Transverse colon (tissue), 4 donors: ENCODE measurements at regions not wholly inside any gene's neighbourhood (a gene's known extent, or its start where the extent isn't known, plus 50 kb on each side); places are given as distances from the start of the nearest gene placed in this dataset.

Experiments
- DNase-seq: peaks from one replicate; pipeline ENCODE4 v3.0.0-alpha.2; 2019
- H3K27ac ChIP-seq, 4 donors: fragments of 200-600 bp; sonication (generic); 2 replicates each; pipeline ENCODE4 v1.5.1; 2016 to 2018; ENCODE audit warnings: inconsistent platforms in 4 of 4
- H3K27me3 ChIP-seq: fragments of 200-600 bp; sonication (generic); 2 replicates; pipeline ENCODE4 v1.5.1; 2017; ENCODE audit warnings: inconsistent platforms
- H3K36me3 ChIP-seq, 4 donors: fragments of 200-600 bp; sonication (generic); 2 replicates each; pipeline ENCODE4 v1.5.1; 2017 to 2019; ENCODE audit warnings: inconsistent platforms in 4 of 4
- H3K4me1 ChIP-seq, 4 donors: fragments of 200-600 bp; sonication (generic); 2 replicates each; pipeline ENCODE4 v1.5.1; 2017 to 2020; ENCODE audit warnings: inconsistent platforms in 4 of 4
- H3K4me3 ChIP-seq, 4 donors: fragments of 200-600 bp; sonication (generic); 1 replicate in 1 of 4; 2 replicates in 3 of 4; pipeline versions ENCODE4 v1.5.1 to v1.6.1; 2017 to 2019; ENCODE audit warnings: inconsistent platforms in 4 of 4
- H3K9me3 ChIP-seq, 2 donors: fragments of 200-600 bp; sonication (generic); 2 replicates each; pipeline ENCODE4 v1.5.1; 2017 to 2019; ENCODE audit warnings: inconsistent platforms in 2 of 2
- CTCF ChIP-seq, 5 experiments: fragments of 200-600 bp in 3 of 5; fragments of 450-650 bp in 2 of 5; sonication (generic) in 3 of 5; IDR thresholded peaks; 1 replicate in 2 of 5; 2 replicates in 3 of 5; pipeline ENCODE4 v1.5.1; 2016 to 2017; ENCODE audit warnings: antibody characterized with exemption in 5 of 5, inconsistent platforms in 3 of 5, mild to moderate bottlenecking in 2 of 5, moderate library complexity in 1 of 5
- EP300 ChIP-seq: sonication (generic); formaldehyde crosslinking; IDR thresholded peaks from one replicate; pipeline ENCODE4 v1.6.1; 2017; ENCODE audit warnings: antibody characterized with exemption, low read depth
- POLR2A ChIP-seq: fragments of 450-650 bp; IDR thresholded peaks from one replicate; pipeline ENCODE4 v1.6.1; 2016; ENCODE audit warnings: antibody characterized with exemption, mild to moderate bottlenecking, moderate library complexity
- POLR2AphosphoS5 ChIP-seq, 3 donors: sonication (generic); formaldehyde crosslinking; IDR thresholded peaks; one replicate each; pipeline ENCODE4 v1.6.1; 2016; ENCODE audit warnings: antibody characterized with exemption in 3 of 3
- WGBS, 2 donors: methylation state at CpG; one replicate each; pipeline ENCODE4 v1.1.5; 2018; ENCODE audit warnings: low coverage in 1 of 2; 5-methylcytosine and 5-hydroxymethylcytosine counted together
- in situ Hi-C, 4 donors: fragments of 200-750 bp; cut with MboI; loops; one replicate each; pipeline versions ENCODE4 v1.15.0 to v1.15.1; 2017; ENCODE audit warnings: low sequenced_read_pairs in 3 of 4, low pct_ligation_motif_present in 1 of 4, low pct_unique_long_range_greater_than_20kb in 1 of 4
- intact Hi-C: fragments of 100-400 bp; cut with DNase I; formaldehyde crosslinking; loops from one replicate; pipeline ENCODE4 v1.15.1; 2023; ENCODE audit warnings: low total_unique reads

GRCh38 chr3:177642042-177642803, 444.9 kb upstream of the TBL1XR1 start:
- no peaks in the 10 kb centered on the region for H3K27me3 ChIP-seq
- no peaks in the 10 kb centered on the region for H3K4me1 ChIP-seq
- no peaks in the 10 kb centered on the region for H3K36me3 ChIP-seq
- H3K9me3 ChIP-seq = no peaks in the 10 kb centered on the region
- in situ Hi-C loops (no loop called here), intact Hi-C loops (no loop called here)
- H3K27ac ChIP-seq = peak overlapping the region in 1 of 4 donors; percentile 5
- 82% methylated on average over 8 of the region's 8 CpGs; no CpG with 5 or more reads in 1 of the 2 donors for WGBS, 2 donors
- no peak for TF ChIP-seq CTCF (IDR thresholded peaks at IDR 0.05)
- TF ChIP-seq EP300 = no peak
- TF ChIP-seq POLR2A = no peak
- TF ChIP-seq POLR2AphosphoS5 (IDR thresholded peaks at IDR 0.05) = no peak
- no peak overlapping the region for H3K4me3 ChIP-seq
- no peak for DNase-seq

- Histone ChIP-seq H3K36me3 (no peaks in the 10 kb centered on the region), H3K4me1 (peaks cover 0 to 4% (median 0%) of the 10 kb centered on the region in 4 donors), H3K9me3 (no peaks in the 10 kb centered on the region), H3K27ac (peak overlapping the region in 1 of 4 donors; percentile 5), H3K4me3 (no peak overlapping the region), H3K27me3 (no peaks in the 10 kb centered on the region)
- DNase-seq = no peak
- in situ Hi-C loops (no loop called here), intact Hi-C loops (no loop called here)
- TF ChIP-seq CTCF (IDR thresholded peaks at IDR 0.05) (no peak), EP300 (no peak), POLR2AphosphoS5 (IDR thresholded peaks at IDR 0.05) (no peak), POLR2A (no peak)
- WGBS, 2 donors = 78% methylated on average over 3 of the region's 3 CpGs; no CpG with 5 or more reads in 1 of the 2 donors
Observed at GRCh38 chr3:177642804-177643125, 445.5 kb upstream of the TBL1XR1 start.

DNA sequence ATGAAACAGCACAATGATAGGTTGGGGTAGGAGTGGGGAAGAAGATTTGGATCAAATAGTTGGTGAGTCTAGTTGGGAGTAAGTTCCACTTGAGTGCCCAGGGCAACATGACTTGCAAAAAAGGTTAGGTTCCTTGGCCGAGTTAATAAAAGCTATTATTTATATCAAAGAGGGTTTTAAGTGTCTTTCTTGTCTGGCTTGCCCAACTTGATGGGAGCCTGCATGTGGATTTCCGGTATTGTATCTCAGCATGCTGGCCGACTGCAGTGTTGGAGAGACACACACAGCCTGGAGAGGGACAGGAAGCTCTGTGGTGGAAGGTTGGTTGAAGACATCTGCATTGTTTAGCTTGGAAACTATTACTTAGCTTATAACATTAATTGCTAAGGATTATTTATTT, 449.5 kb upstream of the TBL1XR1 start:
- H3K4me1 ChIP-seq = peaks cover 0 to 6% (median 0%) of the 10 kb centered on the region in 4 donors
- no peak overlapping the region for H3K27ac ChIP-seq
- no peaks in the 10 kb centered on the region for H3K27me3 ChIP-seq
- intact Hi-C loops = no loop called here
- H3K9me3 ChIP-seq = no peaks in the 10 kb centered on the region
- no peak for TF ChIP-seq EP300
- no peak for TF ChIP-seq CTCF (IDR thresholded peaks at IDR 0.05)
- in situ Hi-C loops = no loop called here
- 78% methylated on average over 3 of the region's 3 CpGs; no CpG with 5 or more reads in 1 of the 2 donors for WGBS, 2 donors
- H3K36me3 ChIP-seq = no peaks in the 10 kb centered on the region
- H3K4me3 ChIP-seq = no peak overlapping the region
- DNase-seq = peak; percentile 24

DNA sequence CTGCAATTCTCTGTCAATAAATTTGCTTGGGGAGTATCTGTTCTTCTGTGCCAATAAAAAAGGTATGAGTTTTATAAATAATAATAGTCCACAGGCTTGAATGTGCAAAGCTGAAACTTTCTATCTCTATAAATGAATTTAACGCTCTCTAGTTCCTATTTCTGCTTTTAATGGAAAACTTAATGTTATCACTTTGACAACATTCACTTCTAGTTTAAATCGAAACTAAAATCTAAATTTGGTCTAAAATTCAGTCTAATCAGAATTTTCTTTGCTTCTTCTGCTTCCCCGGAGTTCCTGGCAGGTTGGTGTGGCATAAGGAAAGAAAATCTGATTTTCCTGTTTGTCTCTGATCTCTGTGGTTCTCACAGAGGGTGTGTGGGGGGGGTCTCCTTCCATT, 450.1 kb upstream of the TBL1XR1 start:
- Histone ChIP-seq H3K27me3 (no peaks in the 10 kb centered on the region), H3K9me3 (no peaks in the 10 kb centered on the region), H3K36me3 (no peaks in the 10 kb centered on the region), H3K27ac (no peak overlapping the region), H3K4me3 (no peak overlapping the region), H3K4me1 (peaks cover 0 to 6% (median 0%) of the 10 kb centered on the region in 4 donors)
- TF ChIP-seq POLR2AphosphoS5 (IDR thresholded peaks at IDR 0.05) (no peak), CTCF (IDR thresholded peaks at IDR 0.05) (no peak), POLR2A (no peak), EP300 (no peak)
- in situ Hi-C loops = no loop called here
- no peak for DNase-seq
- intact Hi-C loops = no loop called here
- WGBS, 2 donors = 60 to 75% methylated on average over 3 of the region's 3 CpGs
